ENCODE measurements at regions not wholly inside any gene's neighbourhood (a gene's known extent, or its start where the extent isn't known, plus 50 kb on each side); places are given as distances from the start of the nearest gene placed in this dataset.
"Not testable (repeated sequence)": the region's sequence is repeated elsewhere in the genome, so short reads cannot be mapped to it uniquely, and the experiment has no call there.

DNA sequence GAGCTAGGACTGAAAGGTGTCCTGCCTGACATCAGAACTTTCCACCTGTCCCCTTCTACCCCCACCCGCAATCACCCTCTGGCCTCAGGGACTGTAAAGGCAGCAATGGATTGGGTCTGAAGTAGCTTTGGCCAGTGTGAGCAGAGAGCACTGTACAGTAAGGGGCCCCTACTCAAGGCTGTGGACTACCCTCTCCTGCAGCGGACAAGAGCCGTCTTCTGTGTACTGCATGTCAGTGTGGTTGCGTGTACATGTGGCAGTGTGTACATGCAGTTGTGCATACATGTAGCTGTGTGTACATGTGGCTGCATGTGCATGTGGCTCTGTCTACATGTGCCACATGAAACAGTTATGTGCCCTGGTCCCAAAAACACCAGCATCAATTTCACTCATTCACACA is 205.9 kb upstream of the LINGO1 start:
- DNase-seq: no peak

GRCh38 chr15:77838061-77838460 is 205.3 kb upstream of the LINGO1 start:
- DNase-seq: no peak

DNA sequence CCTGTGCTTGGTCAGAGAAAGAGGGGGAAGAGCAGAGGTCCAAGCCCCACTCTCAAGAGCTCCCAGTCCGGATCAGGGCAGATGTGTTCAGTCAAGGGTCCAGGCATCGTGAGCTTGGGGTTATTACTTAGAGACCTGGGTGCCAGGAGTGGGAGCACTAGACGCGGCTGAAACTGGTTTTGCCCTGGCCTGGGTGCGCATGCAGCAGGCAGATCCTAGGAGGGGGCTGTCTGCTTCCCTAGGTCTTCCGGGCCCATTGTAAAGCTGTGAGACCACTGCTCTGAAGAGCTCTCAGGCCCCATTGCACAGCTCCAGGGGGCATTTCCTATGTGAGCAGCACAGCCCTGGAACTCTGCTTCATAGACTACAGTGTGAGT is 204.9 kb upstream of the LINGO1 start:
- no peak for DNase-seq

DNA sequence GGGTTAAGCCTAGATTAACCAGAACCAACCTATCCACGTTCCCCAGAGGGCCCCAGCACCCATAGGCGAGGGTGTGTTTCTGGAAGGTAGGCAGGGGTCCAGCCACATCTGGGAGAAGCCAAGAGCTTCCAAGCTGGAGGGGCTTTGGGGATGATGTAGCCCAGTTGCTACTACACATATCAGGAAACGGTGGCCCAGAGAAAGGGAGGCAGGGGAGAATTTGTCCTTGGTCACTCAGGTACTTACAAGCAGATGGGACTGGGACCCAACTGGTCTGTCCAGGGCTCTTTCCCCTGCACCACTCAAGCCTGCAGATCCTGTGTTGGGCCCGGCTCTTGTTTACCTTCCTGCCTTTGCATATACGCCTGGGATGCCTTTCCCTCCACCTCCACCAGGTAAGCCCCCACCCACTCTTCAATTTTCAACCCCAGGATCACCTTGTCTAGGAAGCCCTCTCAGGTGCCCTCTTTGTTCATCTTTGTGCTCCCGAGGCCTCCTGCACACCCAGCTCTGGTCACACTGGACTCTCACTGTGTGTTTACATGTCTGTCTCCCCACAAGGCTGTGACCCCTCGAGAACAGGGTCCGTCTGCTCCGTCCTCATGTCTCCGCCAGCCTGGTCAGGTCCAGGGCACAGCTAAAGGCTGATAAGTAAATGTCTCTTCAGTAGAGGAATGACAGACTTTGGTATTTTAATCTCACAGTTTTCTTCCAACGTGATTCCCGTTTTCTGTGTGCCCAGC is 204.4 kb upstream of the LINGO1 start:
- DNase-seq: no peak

DNA sequence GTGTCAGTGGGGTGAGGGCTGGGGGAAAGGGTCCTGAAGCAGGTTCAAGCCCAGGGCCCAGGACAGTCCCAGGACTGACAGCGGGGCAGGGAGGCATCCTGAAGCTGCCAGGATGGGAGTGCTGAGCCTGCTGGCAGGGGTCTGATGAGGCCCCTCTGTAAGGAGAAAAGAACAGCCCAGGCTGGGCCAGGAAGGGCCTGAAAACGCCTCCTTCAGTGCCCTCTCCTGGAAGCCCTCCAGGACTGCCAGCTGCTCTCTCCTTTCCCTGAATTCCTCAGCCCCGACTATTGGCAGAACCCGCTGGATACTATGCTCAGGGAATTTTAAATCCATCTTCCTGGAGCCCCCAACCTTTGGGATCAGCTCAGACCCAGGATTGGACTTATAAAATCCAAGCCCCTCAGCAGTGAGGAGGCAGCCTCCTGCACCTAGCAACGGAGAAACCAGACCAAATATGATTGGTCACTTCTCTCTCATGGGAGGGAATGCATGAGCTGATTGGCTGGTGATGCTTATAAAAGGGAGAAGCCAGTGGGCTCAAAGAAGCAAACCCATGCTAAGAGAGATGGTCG is 203.5 kb upstream of the LINGO1 start:
- no peak for DNase-seq

DNA sequence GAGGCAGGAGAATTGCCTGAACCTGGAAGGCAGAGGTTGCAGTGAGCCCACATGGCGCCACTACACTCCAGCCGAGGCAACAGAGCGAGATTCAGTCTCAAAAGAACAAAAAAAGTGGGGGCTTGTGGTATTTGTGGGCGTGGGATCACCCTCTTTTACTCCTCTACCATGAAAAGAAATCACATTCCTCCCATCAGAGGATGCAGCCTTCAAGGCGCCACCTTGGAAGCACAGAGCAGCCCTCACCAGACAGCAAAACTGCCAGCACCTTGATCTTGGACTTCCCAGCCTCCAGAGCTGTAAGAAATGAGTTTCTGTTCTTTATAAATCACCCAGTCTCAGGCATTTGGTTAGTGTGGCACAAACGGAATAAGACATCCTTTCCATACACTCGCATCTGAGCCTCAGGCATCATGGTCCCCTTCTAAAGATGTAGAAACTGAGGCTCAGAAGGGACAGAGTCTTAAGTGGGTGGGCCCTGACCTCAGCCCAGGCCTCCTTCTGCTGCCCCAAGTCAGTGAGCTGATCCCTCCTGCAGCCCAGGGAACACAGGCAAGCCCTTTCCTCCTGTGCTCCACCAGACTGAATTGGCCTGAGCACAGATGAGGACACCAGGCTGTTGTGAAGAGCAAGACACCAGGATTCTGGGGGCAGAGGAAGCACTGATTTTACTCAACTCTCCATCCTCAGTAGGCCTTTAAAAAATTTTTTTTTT is 201.7 kb upstream of the LINGO1 start:
- DNase-seq: no peak

GRCh38 chr15:77832874-77833273 is 200.2 kb upstream of the LINGO1 start:
- no peak for DNase-seq

DNA sequence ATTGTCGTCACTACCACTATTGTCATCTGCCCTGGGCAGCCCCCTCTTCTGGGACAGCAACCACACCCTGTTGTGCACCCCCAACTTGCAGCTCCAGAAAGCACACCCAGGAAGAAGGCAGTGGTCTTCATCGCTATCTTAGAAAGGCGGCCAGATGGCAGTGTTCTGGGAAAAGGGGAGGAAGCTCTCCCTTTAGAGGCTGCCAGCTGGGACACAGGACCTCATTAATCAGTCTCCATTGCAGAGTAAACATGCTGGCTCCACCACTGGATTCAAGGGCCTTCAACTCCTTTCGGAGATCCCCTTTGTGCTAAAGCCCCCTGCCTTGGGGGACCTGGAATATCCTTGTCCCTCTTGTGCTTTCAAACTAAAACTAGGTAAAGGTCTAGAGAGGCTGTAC is 199.3 kb upstream of the LINGO1 start:
- no peak for DNase-seq

- DNase-seq: no peak
Observed at GRCh38 chr15:77830051-77830468, 197.3 kb upstream of the LINGO1 start.

GRCh38 chr15:77829331-77829730 is 196.6 kb upstream of the LINGO1 start:
- DNase-seq: not testable (repeated sequence)

DNA sequence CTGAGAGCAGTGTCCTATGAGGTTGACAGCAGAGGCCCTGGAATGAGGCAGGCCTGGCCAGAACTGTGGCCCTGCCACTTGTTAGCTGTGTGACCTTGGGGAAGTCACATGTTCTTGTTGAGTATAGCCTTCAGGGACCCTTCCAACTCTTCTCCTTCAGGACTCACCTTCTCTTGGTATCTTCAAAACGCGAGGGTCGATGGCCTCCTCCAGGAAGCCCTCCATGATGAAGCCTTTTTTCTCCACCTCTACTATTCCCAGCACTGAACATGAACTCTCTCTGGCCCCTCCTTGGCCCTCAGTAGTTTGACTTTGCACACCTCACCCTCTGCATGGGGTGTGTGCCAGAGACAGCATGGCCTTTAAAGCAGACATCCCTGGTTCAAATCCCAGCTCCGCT is 195.1 kb upstream of the LINGO1 start:
- no peak for DNase-seq

DNA sequence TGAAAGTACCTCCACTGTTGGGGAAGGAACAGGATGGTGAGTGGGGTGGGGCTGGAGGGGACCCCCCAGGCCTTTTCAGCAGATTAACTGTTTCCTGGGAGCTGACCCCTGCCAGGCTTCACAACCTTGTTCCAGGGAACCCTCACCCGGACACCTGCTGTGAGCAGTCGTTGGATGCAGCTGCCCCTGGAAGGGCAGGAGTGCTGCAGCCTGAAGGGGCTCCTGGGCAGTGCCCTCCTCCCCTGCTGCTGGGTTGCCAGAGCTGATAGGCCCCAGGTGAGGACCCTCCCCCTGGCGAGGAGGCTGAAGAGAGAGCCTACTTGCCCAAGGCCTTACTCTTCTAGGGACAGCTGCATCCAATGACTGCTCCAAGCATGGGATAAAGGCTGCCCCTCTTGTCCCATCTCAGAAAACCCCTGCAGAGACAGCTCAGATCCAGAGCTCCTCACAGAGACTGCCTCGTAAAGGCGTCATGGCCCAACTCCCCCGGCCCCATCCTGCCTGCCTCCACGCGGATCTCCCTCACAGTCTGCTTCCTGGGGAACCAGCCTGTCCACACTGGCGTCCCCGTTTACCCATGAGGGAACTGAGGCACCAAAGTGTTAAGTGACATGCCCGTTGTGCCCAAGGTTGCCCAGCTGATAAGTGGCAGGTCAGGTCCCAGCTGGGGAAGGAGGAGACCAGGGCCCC is 193.4 kb upstream of the LINGO1 start:
- no peak for DNase-seq

GRCh38 chr15:77825546-77825945 is 192.8 kb upstream of the LINGO1 start:
- DNase-seq: no peak

GRCh38 chr15:77825252-77825542 is 192.5 kb upstream of the LINGO1 start:
- no peak for DNase-seq

GRCh38 chr15:77824361-77825251 is 191.9 kb upstream of the LINGO1 start:
- DNase-seq: no peak

- no peak for DNase-seq
Observed at GRCh38 chr15:77823736-77824135, 191.0 kb upstream of the LINGO1 start.

DNA sequence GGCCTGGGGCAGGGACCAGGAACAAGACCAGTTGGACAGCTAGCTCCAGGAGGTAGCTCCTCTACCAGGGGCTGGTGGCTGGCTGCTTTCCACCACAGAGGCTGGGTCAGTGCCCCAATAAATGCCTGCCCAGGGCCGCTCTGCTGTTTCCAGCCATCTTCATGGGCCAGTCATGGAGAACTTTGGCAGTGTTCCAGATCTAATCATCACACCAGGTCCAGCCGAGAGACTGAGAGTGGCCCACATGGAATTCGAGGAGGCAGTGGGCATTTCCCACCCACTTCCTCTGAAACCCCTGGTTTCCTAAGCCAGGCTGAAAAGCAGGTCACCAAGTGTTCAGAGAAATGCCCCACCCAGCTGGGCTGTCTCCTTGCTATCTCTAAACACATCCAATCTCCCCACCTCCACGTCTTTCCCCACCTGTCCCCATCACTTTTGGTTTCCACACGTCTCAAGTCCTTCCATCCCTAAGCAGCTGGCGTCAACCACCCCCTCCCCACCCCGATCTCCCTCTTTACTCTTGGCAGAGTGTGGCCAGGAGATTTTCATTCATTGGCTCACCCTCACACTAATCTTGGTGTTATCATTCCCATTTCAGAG is 190.0 kb upstream of the LINGO1 start:
- DNase-seq: no peak

DNA sequence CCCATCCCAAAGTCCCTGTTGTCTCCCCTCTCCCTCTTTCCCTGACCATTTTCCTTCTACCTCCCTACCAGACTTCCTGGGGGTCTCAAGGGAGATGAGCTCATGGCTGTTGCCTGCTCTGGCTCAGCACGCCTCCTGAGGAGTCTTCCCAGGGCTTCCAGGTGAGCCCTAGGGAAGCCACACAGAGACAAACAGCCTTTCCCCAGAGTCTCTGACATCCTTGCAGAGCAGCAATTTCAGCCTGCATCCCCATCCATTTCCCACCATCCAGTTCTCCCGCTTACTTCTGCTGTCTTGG is 189.2 kb upstream of the LINGO1 start:
- no peak for DNase-seq

DNA sequence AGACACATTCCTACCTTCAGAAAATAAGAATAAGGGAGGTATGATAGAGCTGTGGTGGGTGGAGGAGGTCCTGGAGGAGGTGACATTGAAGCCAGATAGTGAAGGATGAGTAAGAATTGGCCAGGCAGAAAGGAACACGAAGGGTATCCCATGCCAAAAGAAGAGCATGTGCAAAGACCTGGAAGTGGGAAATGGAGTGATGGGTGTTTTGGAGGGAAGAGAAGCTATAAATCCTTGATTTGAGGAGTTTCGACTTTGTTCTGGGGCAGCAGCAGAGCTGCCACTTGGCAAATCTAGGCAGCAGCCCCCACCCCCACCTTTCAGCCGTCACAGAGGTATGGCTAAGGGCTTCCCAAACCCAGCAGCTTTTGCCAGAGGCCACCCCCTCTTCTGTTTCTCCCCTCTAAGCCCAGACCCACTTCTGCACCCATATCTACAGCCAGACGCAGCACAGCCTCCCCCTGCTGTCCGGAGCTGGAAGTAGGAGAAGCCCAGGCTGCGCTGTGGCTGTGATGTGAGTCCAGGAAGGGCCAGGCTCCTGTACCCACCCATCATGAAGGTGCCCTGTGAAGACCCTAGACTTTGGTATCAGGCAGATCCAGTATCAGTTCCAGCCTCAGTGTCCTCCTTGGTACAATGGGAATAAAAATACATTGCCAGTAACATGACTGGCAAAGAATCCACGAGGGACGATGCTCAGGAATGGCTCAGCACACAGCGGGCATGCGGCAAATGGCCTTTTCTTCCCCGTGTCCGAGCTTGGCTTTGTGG is 188.7 kb upstream of the LINGO1 start:
- DNase-seq: peak; percentile 71

GRCh38 chr15:77819851-77820728 is 187.4 kb upstream of the LINGO1 start:
- DNase-seq: no peak
